Right kidney (tissue), 1 donor: ENCODE measurements at regions not wholly inside any gene's neighbourhood (a gene's known extent, or its start where the extent isn't known, plus 50 kb on each side); places are given as distances from the start of the nearest gene placed in this dataset.
"Not testable (repeated sequence)": the region's sequence is repeated elsewhere in the genome, so short reads cannot be mapped to it uniquely, and the experiment has no call there.

Source experiments
- DNase-seq: peaks from one replicate; pipeline ENCODE4 v3.0.0-alpha.2; 2016

- DNase-seq: no peak
These were observed 109.5 kb downstream of the SINHCAF start for GRCh38 chr12:31216479-31216878.

- no peak for DNase-seq
These were observed 108.4 kb downstream of the SINHCAF start for GRCh38 chr12:31217356-31218130.

DNA sequence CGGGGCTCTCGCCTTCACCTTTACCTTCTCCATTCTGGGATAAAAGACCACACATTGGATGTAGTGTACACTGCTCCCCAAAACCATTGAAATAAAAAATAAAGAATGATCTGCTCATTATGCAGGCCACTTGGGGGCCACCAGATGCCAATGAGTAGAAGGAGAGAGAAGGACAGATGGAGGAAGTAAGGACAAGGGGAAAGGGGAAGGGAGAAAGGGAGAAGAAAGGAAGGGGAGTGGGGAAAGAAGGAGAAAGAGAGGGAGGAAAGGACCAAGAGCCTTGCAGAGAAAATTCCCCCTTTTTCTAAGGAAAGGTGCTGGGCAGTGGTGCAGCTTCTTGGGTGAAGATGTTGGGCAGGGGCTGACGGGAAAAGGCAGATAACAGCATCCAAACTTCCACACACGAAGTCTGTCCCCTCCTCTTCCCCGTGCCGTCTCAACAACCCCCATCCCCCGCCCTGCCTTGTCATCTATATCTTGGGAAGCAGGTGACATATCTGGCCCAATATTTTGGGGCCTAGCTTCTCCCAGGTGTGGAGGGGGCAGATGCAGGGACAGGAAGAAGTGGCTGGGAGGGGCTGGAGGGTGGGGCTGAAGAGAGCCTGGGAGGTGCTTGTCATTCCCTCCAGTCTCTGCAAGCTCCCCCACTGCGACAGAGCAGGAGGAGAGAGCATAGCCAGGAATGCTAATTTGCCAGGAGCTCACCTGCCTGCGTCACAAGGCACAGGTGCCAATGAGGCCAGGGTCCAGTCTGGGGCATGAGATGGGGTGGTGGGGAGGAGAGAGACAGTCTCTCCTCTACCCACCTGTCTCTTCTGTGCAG lies 107.5 kb downstream of the SINHCAF start:
- no peak for DNase-seq

DNA sequence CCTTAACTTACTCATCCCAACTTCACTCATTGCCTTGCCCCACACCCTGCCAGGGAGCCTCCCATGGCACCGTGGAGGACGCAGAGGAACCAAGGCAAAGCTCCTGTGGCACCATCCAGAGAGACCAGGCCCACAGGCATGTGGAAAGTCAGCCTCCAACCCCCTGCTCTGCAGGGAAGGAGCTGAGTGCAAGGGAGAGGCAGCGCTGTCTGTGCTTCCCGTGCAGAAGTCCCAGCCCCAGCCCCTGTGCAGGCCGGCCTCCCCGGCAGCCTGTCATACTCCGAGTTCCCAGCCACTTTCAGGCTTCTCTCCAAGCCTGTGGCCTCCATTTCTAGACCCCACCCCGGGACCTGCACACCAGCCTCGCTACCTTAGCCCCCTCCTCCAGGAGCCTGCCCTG lies 106.4 kb downstream of the SINHCAF start:
- DNase-seq: no peak

- DNase-seq: no peak
These were observed 105.9 kb downstream of the SINHCAF start for GRCh38 chr12:31220061-31220460.

- no peak for DNase-seq
These were observed 105.1 kb downstream of the SINHCAF start for GRCh38 chr12:31220633-31221550.

- no peak for DNase-seq
These were observed 104.4 kb downstream of the SINHCAF start for GRCh38 chr12:31221551-31221945.

DNA sequence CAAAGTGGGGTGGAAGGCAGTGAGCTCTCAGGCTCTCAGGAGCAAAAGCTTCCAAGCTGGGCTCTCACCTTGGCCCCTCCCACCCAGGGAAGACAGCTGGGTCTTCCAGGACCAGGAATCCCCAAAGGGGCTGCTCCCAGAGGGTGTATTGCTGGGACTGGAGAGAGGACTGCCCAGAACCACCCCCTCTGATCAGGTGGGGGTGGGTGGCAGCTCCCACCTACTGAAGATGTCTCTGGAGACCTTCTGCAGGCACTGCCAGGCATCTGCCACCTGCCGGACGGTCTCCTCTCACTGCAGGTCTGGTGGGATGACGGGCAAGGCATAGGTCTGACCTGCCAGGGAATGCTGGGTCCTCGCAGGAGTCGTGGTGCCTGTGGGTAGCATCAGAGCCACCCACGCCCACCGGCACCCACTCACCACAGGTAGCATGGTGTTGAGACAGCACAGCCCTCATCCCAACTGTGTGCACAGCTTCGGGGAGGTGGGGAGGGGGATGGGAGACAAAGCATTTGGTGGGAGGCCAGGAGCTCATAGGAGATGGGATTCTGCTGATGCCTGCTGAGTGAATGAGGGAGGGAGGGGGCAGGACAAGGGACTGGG lies 103.2 kb downstream of the SINHCAF start:
- no peak for DNase-seq

- not testable (repeated sequence) for DNase-seq
These were observed 102.3 kb downstream of the SINHCAF start for GRCh38 chr12:31223640-31224039.

DNA sequence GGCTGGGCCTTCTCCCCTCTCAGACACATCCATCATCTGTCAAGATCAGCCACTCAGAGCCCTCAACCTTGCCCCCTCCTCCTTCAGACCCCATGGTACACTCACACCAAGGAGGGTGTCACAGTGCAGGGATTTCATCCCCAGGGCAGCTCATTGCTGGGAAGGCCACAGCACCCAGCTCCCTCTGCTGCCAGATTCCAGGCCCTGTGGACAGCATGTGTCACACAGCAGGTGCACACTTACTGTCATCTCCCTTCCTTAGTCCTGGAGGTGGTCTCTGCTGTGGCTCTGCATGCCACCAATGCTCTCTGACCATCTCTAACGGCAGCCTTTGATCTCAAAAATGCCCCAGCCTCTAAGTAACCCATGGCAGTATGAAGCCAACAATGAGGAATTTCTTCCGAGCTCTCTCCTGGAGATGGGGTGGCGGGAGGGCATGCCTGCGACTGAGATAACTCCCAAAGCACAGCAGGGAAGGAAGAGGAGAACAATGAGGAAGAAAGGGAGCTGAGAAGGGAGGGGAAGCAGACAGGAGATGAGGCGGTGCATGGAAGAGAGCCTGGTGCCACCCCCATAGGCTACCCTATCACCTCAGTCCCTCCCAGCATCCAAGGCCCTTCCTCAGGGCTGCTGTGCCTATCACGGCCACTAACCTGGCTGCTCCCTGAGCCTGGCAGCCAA lies 101.0 kb downstream of the SINHCAF start:
- no peak for DNase-seq

DNA sequence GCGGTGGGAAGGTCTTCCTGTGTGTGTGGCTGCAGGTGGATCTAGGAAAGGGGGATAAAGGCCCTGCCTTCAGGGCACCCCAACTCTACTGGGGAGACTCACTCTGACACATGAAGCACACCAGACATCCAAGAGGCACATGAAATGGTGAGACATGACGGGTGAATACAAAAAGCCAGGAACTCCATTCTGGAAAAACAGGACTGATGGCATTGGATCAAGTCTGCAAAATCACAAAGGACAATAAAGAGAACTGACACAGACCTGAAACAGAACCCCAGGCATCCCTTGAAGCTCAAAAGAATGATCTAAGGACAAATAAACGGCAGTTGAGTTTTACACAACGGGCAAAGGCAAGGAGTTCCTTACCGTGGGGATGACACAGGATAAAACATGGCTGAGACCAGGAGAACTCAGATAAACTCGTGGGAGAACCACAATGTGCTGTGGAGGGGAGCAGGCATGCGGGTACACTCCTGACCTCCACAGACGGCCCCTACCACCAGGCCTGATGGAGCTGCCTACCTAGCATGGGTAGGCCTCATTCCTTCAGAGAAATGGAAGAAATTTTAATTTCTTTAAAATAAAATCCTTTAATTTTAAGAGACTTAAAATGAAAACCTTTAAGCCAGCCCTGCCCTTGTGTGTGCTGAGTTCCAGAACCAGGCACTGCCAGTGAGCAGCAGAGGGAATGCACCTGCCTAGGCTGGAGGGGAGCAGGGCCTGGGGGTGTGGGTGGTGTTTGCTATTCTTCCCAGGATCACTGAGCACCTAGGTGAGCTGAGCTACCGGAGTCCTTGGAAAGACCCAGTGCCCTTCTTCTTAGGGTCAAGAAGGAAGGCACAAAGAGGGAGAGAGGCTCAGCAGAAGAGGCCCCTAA lies 100.1 kb downstream of the SINHCAF start:
- DNase-seq: no peak

- no peak for DNase-seq
These were observed 99.3 kb downstream of the SINHCAF start for GRCh38 chr12:31226639-31227038.

DNA sequence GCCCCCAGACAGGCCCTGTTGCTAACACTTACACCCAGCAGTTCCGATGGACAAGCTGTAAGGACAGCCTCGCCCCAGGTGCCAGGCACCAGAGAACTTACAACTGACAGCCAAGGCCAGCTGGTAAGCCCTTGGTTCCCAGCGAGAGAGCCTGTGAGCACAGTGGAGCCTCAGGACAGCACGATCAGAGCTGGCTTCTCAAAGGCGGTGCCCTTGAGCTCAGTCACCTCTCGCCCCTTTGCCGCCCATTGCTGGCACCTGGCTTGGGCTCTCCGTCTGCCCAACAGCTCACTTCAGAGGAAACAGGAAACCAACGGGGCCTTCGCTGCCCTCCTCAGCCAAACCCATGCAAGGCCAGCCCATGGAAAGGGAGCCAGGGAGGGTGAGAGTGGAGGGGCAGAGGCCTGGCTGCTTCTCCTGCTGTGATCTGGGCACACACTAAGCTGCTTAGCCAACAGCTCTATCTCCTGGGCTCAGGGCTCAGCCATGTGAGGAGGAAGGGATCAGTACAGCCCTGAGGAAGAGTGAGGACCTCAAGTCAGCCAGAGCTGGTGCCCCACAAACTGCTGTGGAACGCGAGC lies 98.5 kb downstream of the SINHCAF start:
- no peak for DNase-seq

DNA sequence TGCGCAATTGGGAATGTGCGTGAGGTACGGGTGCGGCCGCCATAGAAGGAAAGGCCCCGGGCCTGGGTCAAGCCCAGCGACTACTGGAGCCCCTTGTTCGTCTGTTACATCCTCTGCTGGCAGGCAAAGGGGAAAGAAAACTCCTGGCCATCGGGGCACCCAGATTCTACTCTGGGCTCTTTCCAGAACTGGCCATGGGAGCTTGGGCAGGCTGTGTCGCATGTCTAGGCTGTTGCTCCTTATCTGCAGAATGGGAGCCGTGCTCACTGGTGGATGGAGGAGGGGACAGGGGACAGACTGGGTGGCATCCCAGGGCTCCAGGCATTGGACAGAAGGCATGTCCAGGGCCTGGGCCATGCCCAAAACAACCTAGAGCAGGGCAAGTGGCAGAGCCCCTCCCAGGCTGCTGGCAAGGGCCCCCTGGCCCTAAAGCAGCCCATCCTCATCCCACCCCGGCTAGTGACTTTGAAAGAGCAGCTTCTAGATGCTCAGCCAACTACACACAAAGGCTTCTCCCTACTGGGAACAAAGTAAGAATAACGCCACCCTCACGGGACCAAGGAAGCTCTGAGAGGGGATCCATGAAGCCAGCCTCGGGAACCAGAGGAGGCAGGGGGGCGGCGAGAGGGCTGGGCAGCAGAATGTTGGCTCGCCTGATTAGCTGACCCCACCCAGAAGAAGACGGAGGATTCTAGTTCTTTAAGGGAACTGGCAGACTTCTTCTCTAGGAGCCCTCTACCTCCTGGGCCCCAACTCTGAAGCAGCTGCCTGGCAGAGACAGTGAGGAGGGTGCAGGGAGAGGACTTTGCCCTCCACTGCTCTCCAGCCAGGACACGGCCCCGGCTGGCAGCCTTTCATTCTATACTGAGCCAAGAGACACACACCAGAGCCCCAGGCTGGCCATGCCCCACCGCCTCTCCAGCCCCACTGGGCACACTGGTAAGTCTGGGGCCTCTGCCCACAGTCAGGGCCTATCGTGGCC lies 96.8 kb downstream of the SINHCAF start:
- no peak for DNase-seq

DNA sequence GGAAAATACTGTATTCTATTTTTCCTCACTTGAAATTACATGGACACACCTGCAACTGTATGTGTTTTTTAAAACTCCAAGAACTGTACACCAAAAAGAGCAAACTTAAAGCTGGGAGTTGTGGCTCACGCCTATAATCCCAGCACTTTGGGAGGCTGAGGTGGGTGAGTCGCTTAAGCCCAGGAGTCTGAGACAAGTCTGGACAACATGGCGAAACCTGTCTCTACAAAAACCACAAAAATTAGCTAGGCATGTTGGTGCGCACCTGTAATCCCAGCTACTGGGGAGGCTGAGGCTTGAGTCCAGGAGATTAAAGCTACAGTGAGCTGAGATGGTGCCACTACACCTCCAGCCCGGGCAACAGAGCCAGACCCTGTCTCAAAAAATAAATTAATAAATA lies 95.9 kb downstream of the SINHCAF start:
- DNase-seq: no peak
